ENCODE measurements at regions not wholly inside any gene's neighbourhood (a gene's known extent, or its start where the extent isn't known, plus 50 kb on each side); places are given as distances from the start of the nearest gene placed in this dataset.

DNA sequence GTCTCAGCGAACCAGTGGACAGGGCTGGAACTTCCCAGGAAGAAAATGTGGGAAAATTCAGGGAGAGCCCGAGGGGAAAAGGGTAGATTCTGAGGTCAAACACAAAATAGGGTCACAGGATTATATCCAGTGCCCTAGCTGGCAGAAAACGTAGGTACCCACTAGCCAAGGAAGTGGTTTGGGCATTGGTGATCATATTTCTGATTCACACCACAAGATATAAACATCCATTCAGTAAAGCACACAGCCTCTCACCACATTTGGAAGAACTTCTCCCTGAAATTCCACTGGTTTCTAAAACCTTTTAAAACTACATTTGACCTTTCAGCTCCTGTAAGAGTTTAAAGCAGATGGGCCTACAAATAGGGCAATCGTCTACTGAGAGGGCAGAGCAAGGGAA lies 186.9 kb downstream of the TTC32 start:
- ChIA-PET CTCF (no interaction called here), POLR2A (no interaction called here)
- no peak for TF ChIP-seq FOXA1 (IDR thresholded peaks at IDR 0.05)
- no peak for TF ChIP-seq ELF4 (IDR thresholded peaks at IDR 0.05)
- TF ChIP-seq TARDBP (IDR thresholded peaks at IDR 0.05): no peak
- TF ChIP-seq LEF1 (IDR thresholded peaks at IDR 0.05; ENCODE audit: borderline replicate concordance): no peak
- no peak for TF ChIP-seq BHLHE40 (IDR thresholded peaks at IDR 0.05; ENCODE audit: borderline replicate concordance)
- TF ChIP-seq ARNT (IDR thresholded peaks at IDR 0.05): no peak
- no peak for TF ChIP-seq HDGF (IDR thresholded peaks at IDR 0.05; ENCODE audit: borderline replicate concordance)
- no peak for TF ChIP-seq CTBP1 (IDR thresholded peaks at IDR 0.05; ENCODE audit: borderline replicate concordance)
- no peak for TF ChIP-seq SP1 (IDR thresholded peaks at IDR 0.05)
- TF ChIP-seq ZNF384 (IDR thresholded peaks at IDR 0.05): no peak
- no peak for TF ChIP-seq FOXK2 (IDR thresholded peaks at IDR 0.05)
- no peak for TF ChIP-seq NFRKB (IDR thresholded peaks at IDR 0.05)
- no peak for TF ChIP-seq L3MBTL2 (conservative IDR thresholded peaks at IDR 0.05)
- TF ChIP-seq FOXM1 (IDR thresholded peaks at IDR 0.05; ENCODE audit: borderline replicate concordance): no peak
- TF ChIP-seq SUZ12 (IDR thresholded peaks at IDR 0.05): no peak
- no peak for DNase-seq (ENCODE audit: extremely low spot score)

DNA sequence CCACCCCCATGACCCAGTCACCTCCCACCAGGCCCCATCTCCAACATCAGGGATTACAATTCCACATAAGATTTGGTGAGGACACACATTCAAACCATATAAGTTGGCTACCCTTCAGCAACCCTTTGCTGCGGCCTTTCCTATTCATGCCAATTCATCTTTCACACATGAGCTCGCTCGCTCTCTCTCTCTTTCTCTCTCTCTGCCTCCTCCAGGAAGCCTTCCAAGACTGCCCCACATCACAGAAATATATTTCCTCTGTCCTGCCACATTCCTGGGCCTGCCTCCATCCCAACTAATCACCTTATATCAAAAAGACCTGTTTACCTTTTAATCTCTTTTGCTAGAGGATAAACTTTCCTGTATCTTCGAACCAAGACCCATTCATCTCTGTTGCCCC lies 188.9 kb downstream of the TTC32 start:
- TF ChIP-seq FOXA1 (IDR thresholded peaks at IDR 0.05) (no peak), ELF4 (IDR thresholded peaks at IDR 0.05) (no peak), L3MBTL2 (conservative IDR thresholded peaks at IDR 0.05) (no peak)
- POLR2A ChIA-PET: no interaction called here
- DNase-seq (ENCODE audit: extremely low spot score): no peak
- CTCF ChIA-PET: no interaction called here

DNA sequence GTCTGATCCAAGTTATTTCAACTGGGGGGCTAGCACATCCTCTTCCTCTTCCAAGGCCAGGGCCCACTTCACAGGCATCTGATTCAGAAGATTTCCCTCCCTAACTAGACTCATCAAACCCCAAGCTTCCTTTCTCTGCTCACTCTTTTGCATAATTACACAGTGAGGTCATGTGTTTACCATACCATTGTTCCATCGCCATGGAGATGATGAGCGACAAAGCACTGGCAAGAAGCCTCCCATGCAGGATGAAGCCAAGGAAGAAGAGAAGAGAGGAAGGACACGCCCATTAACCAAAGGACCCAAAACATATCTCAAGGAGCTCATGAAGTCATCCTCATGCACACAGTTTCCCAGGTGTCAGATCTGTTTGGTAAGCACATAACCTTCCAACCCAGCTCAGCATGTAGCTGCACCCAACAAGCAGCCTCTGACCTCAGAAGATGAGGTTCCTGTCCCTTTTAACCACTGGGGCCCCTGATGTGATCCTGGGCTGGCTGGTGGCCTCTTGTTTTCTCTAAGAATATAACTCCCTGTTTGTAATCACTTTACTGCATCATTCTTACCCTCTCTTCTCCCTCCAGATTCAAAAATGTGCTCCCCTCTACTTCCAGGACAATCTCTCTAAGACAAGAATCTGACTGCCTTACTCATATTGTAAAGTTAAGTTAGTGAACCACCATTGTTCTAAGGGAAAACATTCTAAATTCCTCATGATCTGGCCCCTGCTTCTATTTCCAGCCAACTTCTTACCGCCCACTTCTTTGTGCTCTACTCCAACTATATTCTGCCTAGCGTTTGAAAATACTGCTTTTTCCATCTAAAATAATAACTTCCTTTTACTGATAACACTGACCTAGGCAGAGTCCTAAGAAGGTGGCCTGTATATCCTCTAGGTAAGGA lies 190.1 kb downstream of the TTC32 start:
- TF ChIP-seq SUZ12 (IDR thresholded peaks at IDR 0.05): no peak
- TF ChIP-seq ELF4 (IDR thresholded peaks at IDR 0.05): no peak
- no peak for TF ChIP-seq TARDBP (IDR thresholded peaks at IDR 0.05)
- CTCF ChIA-PET: no interaction called here
- DNase-seq (ENCODE audit: extremely low spot score): peak; percentile 15
- POLR2A ChIA-PET: no interaction called here

DNA sequence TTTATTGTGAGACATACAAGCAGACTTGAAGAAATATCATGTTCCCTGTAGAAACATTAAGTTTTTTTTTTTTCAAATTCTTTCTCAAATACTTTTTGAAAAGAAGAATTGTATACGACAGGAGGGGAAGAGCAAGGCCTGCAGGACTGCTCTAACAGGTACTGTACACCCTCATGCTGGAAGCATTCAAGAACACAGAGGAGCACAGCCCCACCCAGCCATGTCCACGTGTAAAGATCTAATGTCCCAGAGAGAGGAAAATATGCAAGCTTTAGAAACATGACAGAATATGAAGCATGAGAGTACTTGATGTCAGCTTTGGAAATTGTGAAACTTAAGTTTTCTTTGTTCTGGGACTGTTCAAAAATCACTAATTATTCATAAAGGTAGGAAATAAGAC lies 191.6 kb downstream of the TTC32 start:
- CTCF ChIA-PET: no interaction called here
- DNase-seq (ENCODE audit: extremely low spot score): no peak
- TF ChIP-seq TARDBP (IDR thresholded peaks at IDR 0.05) (no peak), FOXA1 (IDR thresholded peaks at IDR 0.05) (no peak), BHLHE40 (IDR thresholded peaks at IDR 0.05; ENCODE audit: borderline replicate concordance) (no peak), CTBP1 (IDR thresholded peaks at IDR 0.05; ENCODE audit: borderline replicate concordance) (no peak), NFRKB (IDR thresholded peaks at IDR 0.05) (no peak), L3MBTL2 (conservative IDR thresholded peaks at IDR 0.05) (no peak)
- POLR2A ChIA-PET: no interaction called here

DNA sequence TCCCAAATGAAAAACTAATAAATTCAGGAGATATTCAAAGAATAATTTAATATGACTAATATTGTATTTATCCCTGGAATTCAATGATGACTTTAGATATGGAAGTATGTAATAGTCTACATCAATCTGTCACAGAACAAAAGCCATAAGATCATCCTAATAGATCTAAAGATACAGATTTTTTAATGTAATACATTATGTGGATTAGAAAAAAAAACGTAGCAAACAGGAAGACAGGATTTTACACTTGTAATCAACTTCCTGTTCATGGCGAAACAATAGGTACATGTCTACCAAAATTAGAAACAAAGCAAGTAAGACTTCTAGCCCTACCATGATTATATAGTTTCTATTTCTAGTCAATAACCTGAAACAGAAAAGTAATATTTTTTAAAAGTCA lies 192.2 kb downstream of the TTC32 start:
- POLR2A ChIA-PET: no interaction called here
- CTCF ChIA-PET: no interaction called here
- no peak for DNase-seq (ENCODE audit: extremely low spot score)
- TF ChIP-seq BHLHE40 (IDR thresholded peaks at IDR 0.05; ENCODE audit: borderline replicate concordance) (no peak), ARNT (IDR thresholded peaks at IDR 0.05) (no peak), ZNF384 (IDR thresholded peaks at IDR 0.05) (no peak), SP1 (IDR thresholded peaks at IDR 0.05) (no peak), FOXA1 (IDR thresholded peaks at IDR 0.05) (no peak), LEF1 (IDR thresholded peaks at IDR 0.05; ENCODE audit: borderline replicate concordance) (no peak), HDGF (IDR thresholded peaks at IDR 0.05; ENCODE audit: borderline replicate concordance) (no peak), FOXK2 (IDR thresholded peaks at IDR 0.05) (no peak), ELF4 (IDR thresholded peaks at IDR 0.05) (no peak), FOXM1 (IDR thresholded peaks at IDR 0.05; ENCODE audit: borderline replicate concordance) (no peak), SUZ12 (IDR thresholded peaks at IDR 0.05) (no peak), CTBP1 (IDR thresholded peaks at IDR 0.05; ENCODE audit: borderline replicate concordance) (no peak), L3MBTL2 (conservative IDR thresholded peaks at IDR 0.05) (no peak), NFRKB (IDR thresholded peaks at IDR 0.05) (no peak), TARDBP (IDR thresholded peaks at IDR 0.05) (no peak)
- TF ChIP-seq, protein P1, sequence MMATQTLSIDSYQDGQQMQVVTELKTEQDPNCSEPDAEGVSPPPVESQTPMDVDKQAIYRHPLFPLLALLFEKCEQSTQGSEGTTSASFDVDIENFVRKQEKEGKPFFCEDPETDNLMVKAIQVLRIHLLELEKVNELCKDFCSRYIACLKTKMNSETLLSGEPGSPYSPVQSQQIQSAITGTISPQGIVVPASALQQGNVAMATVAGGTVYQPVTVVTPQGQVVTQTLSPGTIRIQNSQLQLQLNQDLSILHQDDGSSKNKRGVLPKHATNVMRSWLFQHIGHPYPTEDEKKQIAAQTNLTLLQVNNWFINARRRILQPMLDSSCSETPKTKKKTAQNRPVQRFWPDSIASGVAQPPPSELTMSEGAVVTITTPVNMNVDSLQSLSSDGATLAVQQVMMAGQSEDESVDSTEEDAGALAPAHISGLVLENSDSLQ (IDR thresholded peaks at IDR 0.05): no peak

DNA sequence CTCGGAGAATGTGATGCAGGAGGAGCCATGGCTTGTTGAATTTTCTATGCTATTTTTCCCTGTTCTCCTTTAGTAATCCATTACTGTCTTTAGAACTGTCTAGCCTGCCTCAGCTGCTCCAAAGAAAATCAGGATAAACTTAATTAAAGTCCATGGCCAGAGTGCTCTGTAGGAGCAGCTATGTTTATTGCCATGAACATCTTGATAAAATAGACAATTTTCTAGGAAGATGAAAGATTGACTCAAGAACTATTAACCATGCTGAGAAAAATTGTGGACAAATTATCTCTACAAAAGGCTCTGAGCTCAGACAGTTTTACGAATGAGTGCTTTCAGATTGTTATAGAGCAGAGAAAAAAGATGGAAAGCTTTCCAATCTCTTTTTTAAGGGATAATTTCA lies 193.0 kb downstream of the TTC32 start:
- ChIA-PET CTCF (no interaction called here), POLR2A (no interaction called here)
- no peak for DNase-seq (ENCODE audit: extremely low spot score)
- TF ChIP-seq L3MBTL2 (conservative IDR thresholded peaks at IDR 0.05) (no peak), CTBP1 (IDR thresholded peaks at IDR 0.05; ENCODE audit: borderline replicate concordance) (no peak), SP1 (IDR thresholded peaks at IDR 0.05) (no peak), FOXM1 (IDR thresholded peaks at IDR 0.05; ENCODE audit: borderline replicate concordance) (no peak), ELF4 (IDR thresholded peaks at IDR 0.05) (no peak), NFRKB (IDR thresholded peaks at IDR 0.05) (no peak), TARDBP (IDR thresholded peaks at IDR 0.05) (no peak), FOXK2 (IDR thresholded peaks at IDR 0.05) (no peak), ZNF384 (IDR thresholded peaks at IDR 0.05) (no peak), FOXA1 (IDR thresholded peaks at IDR 0.05) (no peak), LEF1 (IDR thresholded peaks at IDR 0.05; ENCODE audit: borderline replicate concordance) (no peak), SUZ12 (IDR thresholded peaks at IDR 0.05) (no peak), BHLHE40 (IDR thresholded peaks at IDR 0.05; ENCODE audit: borderline replicate concordance) (no peak), ARNT (IDR thresholded peaks at IDR 0.05) (no peak), HDGF (IDR thresholded peaks at IDR 0.05; ENCODE audit: borderline replicate concordance) (no peak)
- TF ChIP-seq, protein P1 (IDR thresholded peaks at IDR 0.05): no peak

DNA sequence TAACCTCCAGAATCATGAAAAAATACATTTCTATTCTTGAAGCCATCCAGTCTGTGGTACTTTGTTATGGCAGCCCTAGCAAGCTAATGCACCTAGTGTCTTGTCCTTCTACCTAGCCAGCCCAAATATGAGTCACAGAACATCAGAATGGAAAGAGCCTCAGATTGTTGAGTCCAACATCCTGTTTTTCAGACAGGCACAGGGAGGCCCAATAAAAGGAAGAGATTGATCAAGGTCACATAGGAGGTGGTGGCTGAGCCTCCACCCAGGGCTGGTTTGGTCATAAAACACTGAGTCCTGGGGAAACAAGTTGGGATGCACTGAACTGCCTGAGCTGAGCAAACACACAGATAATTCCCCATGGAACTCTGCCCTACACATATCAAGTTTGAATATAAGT lies 195.5 kb downstream of the TTC32 start:
- TF ChIP-seq SP1 (IDR thresholded peaks at IDR 0.05): no peak
- TF ChIP-seq NFRKB (IDR thresholded peaks at IDR 0.05): no peak
- TF ChIP-seq TARDBP (IDR thresholded peaks at IDR 0.05): no peak
- no peak for TF ChIP-seq L3MBTL2 (conservative IDR thresholded peaks at IDR 0.05)
- TF ChIP-seq ZNF384 (IDR thresholded peaks at IDR 0.05): no peak
- TF ChIP-seq HDGF (IDR thresholded peaks at IDR 0.05; ENCODE audit: borderline replicate concordance): no peak
- TF ChIP-seq CTBP1 (IDR thresholded peaks at IDR 0.05; ENCODE audit: borderline replicate concordance): no peak
- TF ChIP-seq ARNT (IDR thresholded peaks at IDR 0.05): no peak
- no peak for TF ChIP-seq LEF1 (IDR thresholded peaks at IDR 0.05; ENCODE audit: borderline replicate concordance)
- TF ChIP-seq BHLHE40 (IDR thresholded peaks at IDR 0.05; ENCODE audit: borderline replicate concordance): no peak
- no peak for TF ChIP-seq FOXK2 (IDR thresholded peaks at IDR 0.05)
- no peak for TF ChIP-seq ELF4 (IDR thresholded peaks at IDR 0.05)
- ChIA-PET CTCF (no interaction called here), POLR2A (interaction anchor here (1.0 kb wide), 1 partner anchor 8 kb away, joined by 3 read pairs; no protein-coding TSS in a partner anchor)
- no peak for DNase-seq (ENCODE audit: extremely low spot score)
